ENCODE measurements at regions not wholly inside any gene's neighbourhood (a gene's known extent, or its start where the extent isn't known, plus 50 kb on each side); places are given as distances from the start of the nearest gene placed in this dataset.

DNA sequence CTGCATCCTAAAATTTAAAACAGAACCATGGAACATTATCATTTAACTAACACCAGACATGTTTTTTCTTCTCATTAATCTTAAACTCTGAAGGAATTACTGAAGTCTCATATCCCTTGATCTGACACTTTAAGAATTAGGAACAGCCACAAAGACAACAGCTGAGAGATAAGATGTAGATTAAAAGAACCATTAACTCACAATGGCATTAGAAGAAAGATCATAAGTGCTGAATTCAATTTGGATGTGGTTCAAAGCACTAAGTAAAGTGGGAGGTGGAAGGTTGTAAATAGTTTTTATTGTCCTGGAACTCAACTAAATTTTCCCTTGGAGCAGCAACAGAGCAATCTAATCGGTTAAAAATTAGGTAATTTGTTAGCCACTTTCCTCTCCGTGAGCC, 199.0 kb upstream of the ATP2B1 start:
- DNase-seq = no peak

DNA sequence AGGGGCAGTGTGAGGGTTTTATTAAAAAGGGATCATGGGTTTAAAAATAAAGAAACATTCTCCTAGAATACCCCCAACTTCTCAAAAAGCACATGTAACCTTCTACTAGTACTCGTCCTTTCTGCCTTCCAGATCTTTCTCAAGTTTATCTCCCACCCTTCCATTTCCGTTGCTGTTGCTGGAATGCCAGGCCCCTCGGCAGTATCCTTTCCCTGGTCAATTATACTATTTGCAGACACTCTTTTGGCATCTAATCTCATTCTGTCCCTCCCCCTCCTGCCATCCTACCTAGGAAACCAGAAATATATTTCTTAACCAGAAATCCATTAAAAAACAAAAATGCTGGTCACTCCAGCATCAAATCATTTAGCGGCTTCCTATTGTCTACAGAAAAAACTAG, 198.2 kb upstream of the ATP2B1 start:
- no peak for DNase-seq

DNA sequence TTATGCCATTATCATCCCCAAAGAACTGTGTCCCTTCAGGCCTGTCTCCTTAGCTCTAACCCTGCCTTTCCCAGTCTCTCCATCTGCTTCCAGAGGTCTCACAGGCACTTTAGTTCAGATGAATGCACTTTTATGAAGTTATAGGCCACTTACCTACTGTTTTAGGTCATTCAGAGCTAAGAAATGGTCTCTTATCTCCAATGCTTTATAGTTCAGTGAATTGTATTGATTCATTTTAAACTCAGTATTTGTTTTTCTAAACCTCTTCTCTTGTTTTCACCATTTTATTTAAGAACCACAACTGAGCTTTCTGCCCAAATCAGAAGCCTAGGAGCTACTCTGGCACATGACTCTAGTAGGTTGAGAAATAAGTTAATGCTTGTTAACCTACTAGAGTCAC, 197.5 kb upstream of the ATP2B1 start:
- DNase-seq = no peak

DNA sequence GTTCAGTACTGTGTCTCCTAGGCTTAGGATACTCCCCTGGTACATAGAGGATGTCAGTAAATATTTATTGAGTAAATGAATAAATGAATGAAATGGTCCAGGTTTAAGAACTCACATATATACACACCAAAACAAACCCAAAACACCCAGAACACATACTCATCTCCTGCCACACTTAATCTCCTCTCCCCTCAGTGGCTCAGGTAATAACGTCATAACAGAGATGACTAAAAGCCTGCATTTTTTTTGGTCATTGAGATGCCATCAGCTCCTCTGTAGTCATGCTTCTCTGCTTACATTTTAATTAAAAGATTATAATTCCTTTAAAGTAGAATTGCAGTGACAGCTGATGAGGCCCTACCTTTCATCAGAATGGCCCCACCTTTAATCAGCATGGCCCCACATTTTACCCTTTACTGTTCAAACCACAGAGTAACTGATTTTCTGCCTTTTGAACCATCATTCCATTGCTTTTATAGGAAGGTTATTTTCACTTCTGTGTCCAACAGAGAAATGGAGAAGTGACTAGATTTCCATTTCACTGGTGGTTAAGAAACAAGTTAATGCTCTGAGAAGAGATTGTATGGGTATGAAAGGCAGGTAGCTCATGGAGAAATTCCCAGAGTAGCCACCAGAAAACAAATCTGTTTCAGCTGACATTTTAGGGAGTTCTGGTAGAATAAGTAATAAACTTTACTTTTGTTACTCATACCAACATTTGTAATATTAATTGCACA, 193.4 kb upstream of the ATP2B1 start:
- DNase-seq = no peak

DNA sequence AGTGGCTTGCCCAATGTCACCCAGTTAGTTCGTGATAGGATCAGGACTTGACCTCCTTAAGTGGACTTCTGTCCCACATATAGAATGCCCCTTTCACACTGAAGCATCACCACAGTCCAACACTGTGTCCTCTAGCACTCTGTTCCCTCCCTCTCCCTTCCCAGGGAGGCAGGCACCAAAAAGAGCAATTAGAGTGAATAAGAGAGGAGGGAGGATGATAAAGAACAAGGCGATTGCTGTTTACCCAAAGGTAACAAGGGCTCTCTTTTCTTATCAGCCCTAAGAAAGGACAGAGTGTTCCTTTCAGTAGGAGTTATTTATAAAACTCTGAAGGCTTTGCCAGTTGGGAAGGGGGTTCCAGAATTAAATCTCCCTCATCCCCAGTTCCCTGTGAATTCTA, 192.7 kb upstream of the ATP2B1 start:
- no peak for DNase-seq

DNA sequence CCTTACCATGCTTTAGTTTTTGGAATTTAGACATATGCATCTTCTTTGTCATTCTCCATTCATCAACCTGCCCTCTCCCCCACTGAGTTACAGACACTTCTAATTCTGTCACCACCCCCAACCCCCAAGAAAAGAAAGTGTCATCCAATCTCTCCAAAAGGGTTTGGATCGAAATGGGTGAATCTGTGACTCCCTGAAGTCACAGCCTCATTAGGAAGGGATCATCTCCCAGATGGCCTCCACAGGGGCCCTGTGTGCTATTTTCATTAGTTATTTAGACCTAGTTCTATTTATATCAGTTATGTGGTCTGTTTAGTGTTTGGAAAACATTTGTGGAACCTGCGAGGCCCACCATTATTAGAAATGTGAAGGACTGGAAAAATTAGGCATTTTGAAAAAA, 191.0 kb upstream of the ATP2B1 start:
- no peak for DNase-seq

DNA sequence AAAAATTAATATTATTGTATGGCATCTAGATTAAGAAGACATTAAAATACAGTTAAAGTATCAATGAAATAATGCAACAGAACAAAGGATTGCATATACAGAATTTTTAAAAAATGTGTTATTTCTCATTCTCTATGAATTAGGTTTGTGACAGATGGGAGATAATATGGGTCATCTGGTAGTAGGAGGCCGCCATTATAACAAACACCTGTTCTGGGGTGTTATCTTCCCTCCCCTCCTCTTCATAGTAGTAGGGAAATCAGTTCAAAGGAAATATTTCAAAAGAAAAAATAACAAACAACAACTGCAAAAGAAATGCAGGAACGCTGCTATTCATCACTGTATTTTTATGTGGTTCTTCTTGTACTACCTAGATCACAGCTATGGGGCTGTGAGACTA, 187.0 kb upstream of the ATP2B1 start:
- no peak for DNase-seq

DNA sequence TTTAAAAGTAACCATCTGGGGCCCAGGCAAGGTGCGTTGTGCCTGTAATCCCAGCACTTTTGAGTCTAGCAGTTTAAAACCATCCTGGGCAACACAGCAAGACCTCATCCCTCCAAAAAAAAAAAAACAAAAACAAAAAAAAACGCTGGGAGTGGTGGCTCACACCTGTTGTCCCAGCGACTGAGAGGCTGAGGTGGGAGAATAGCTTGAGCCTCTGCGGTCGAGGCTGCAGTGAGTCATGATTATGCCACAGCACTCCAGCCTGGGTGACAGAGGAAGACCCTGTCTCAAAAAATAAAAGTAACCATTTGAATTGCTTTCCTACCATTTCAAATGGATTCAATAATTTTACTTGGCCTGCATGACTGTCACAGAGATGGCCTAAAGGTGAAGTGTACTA, 186.5 kb upstream of the ATP2B1 start:
- DNase-seq = no peak

DNA sequence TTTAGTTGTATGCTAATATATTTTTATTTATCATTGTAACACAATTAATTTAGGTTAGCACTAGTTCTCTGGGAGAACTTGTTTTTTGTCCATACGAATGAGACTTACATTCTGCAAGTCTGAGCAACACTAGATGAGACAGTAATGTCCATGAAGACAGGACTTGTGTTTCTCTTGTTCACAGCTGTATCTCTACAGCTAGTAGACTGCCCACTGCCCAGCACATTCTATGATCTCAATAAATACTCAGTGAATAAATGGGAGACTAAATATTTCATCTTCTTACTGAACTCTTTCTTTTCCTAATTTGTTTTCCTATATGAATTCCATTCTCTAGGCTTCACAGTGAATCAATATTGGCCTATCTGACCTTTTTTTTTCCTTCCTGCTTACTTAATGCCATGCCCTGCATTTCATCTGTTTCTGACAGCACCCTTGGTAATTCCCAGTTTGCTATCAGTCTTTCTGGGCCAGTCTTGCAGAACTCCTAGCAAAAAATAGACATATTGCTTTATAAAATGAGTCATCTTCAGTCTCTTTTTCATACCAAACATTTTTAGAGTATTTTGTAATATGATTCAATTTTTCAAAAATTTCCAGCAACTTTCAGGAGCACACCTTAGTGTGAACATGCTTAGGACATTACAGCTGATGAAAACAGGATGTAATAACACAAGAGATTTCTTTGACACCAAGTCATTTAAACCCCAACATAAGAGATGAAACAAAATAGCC, 185.5 kb upstream of the ATP2B1 start:
- no peak for DNase-seq

DNA sequence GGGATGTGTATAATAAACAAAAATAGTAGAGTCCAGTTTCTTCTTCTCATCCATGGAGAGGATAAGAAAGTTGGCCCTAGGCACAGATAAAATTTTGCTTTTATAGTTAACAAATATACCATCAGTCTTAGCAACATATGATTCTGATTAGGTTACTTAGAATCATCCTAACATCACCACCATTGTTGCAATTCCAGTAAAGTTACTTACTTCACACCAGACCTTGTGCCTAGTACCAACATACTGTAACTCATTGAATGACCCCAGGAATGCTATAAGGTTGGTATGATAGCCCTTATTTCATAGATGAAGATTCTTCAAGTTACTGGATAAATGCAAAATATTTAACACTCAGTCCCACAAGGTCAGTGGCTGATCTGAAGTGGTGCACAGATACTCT, 183.8 kb upstream of the ATP2B1 start:
- DNase-seq = no peak

DNA sequence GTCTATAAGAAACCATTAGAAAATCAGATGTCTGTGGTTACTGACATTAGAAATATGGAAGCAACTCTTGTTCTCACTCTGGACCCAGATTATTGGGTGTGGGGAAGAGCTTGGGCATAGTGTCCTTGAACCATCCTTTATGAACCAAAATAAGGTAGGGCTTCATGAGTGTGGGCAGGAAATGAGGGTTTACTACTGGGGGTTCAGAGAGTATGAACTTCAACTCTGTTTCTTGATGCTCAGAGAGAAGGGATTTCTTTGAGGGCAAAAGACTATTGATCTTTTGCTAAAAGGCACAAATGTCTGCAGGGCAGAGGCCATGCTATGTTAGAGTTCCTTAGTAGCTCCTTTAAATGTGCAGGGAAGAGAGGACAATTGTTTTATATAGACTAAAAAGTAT, 183.3 kb upstream of the ATP2B1 start:
- no peak for DNase-seq

DNA sequence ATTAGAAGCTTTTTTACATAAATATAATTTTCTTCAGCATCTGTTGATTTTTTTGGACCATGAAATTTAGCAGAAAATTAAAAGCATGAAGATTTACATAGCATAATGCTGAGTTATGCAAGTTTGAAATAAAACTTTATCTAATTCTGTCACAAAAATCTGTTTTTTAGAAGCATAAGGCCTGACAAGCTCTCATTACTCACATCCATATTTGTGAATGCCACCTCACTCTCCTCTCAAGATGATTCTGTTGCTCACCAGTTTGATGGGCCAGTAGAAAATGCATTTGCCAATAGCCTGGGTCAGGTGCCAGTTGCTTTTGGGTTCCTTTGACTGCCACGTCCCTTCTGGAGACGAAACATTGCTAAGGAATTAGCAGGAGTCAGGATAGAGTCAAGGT, 181.5 kb upstream of the ATP2B1 start:
- no peak for DNase-seq

DNA sequence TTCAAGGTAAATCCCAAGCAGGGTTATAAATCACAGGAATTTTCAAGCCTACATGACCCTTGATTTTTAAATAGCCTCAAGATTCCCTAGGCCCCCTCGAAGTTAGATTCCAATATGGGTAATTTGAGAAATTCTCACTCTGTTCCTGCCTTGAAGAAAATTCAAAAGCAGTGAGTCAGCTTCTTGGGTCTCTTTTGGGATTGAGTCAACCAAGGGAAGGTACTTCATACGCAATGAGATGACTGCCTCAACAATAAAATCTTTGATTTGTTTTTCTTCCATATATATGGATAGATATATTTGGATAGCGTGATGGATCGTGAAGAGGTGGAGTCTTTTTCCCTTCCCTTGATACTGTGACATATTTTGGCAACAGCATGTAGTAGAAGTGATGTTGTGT, 180.4 kb upstream of the ATP2B1 start:
- no peak for DNase-seq

DNA sequence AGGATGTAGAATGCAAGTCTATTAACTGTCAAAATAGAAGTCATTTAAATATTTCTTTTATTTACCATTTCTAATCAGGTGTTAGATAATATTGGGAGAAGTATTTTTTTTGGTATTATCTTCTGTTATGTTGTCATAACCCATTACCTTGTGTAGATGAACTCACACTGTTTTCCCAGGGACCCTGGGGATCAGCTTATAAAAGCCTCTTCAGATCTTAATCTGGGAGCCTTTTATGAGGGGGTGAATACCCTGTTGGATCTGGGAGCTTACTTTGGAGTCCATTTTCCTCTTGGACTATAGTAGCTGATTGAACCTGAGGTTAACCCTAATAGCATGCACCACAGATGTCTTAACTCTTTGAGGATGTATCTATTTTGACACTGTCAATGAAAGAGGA, 176.3 kb upstream of the ATP2B1 start:
- no peak for DNase-seq

DNA sequence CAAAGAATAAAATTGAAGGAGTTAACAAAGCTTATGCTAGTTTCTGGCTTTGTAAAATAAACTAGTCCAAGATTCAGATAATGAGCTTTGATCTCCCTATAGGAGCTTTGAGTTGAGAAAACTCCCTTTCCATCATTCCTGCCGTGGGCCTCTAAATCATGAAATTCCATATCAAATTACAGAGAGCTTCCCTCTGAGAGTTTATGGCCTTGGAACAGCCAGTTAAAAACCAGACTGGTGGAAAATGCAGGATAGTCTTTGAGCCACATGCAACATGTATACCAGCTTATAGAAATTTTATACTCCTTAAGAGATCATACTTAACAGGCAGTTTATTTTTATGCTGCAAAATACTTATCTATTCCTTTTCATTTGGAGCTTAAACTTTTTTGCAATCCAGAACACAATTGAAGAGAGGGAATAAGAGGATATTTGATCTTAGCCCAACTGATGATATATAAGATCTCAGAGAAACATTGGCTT, 175.8 kb upstream of the ATP2B1 start:
- no peak for DNase-seq

DNA sequence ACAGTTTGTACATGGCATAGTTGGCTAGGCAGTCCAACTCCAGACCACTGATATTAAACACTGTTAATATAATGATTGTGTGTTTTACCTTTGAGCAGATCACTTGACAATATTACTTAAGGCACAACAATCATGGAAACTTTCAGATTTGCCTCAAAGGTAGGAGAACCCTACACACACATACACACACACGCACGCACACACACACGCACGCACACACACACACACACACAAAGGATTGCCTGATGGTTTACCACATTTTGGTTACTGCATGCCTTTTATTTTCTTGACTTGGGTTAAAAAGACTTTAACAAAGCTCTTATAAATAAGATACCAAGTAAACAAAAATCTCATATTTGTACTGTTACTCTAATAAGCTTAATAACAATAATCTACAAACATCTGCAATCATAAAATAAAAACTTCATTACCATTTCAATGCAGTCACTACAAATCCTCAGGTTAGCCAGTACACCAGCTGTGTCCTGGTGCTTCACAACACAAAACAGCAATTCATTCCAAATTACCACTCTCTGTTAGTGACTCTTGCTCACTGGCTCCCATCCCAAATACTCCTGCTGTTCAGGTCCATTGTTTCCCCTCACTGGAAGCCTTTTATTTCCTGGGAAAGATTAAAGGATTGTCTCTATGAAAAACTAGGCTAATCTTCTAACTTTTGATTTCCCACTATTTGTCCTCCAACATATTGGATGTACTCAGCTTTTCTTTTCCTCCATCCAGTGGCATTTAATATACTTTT, 175.2 kb upstream of the ATP2B1 start:
- no peak for DNase-seq

DNA sequence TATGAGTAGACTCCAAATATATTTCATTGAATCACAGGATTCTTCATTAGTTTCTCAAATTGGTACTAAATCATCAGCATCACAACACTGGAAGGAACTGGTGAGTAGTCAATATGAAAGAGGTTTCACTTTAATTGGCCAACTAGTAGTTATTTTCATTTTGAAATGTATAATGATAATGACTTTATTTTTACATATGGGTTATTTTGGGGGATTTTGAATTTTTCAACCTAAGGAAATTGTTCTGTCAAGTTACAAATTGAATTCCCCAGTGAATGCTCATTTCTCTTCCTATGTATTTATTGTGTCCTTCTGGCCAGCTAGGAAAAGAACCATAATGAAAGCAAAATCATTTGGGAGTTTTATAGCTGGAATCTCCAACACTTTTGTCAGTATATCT, 174.2 kb upstream of the ATP2B1 start:
- DNase-seq = no peak

DNA sequence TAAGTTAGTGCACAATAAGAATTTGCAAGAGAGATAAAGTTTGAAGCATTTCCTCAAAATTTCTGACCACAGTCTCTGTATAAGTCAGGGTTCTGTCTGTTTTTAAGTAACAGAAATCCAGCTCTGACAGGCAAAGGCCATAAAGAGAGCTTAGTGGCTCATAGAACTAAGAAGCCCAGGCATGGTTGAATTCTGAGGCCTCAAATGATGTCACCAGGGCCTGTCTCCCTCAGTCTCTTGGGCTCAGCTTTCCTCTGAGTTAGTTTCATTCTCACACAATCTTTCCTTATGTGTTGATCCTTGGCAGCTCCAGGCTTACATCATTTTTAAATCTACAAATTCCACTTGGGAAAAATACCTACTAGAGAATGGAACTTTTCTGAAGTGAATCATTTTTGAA, 173.4 kb upstream of the ATP2B1 start:
- DNase-seq = no peak

DNA sequence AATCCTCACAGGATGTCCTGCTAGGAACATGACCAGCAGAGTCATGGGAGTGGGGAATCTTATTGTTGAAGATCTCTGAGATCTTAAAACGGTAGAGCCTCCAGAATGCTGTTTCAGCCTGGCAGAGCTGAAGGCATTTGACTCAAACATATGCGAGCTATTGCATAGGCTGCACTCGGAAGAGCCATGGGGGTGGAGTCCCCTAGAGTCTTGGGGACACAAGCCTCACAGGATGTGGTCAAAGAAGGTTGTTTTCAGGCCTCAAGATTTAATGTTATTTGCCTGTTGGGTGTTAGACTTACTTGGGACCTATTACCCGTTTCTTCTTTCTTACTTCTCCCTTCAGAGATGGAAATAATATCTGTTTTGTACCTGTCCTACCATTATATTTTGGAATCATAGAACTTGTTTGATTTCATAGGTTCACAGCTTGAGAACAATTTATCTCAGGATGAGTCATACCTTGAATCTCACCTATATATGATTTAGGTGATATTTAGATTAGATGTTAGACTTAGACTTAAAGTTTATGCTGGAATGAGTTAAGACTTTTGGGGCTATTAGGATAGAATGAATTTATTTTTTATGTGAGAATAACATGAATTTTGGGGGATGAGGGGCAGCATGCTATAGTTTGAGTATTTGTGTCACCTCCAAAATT, 172.2 kb upstream of the ATP2B1 start:
- DNase-seq = no peak

DNA sequence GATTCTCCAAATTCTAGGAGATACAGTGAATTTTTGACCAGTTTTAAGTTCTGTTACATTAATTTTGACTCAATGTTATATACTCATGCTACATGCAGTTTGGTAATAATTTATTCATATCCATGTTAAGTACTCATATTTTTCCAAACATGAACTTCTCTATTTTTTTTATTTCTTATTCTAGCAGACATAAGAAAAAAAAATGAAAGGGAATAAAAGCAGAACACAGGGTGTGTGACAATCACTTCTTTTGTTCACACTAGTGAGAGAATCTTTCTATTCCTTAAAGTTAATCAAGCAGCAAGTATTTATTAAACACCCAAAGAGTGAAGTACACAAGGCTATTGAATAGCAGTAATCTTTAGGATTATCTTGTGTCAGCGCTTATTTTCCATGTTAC, 171.1 kb upstream of the ATP2B1 start:
- DNase-seq = no peak

DNA sequence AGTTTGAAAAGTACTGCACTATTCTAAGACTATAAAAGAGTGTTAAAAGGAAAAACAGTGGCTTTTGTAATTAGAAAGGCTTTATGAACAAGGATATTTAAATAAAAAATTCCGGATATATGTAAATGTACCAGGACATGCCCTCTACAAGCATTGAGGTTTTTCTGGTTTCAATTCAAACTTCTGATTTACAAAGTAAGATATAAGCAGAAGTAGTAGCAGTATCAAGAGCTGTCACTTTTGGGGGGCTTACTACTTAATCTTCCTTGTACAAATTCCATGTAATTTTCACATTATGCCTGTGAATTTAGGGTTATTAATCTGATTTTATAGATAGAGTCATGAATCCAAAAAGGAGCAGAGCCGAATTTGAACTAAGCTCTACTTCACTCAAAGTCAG, 170.3 kb upstream of the ATP2B1 start:
- DNase-seq = no peak

DNA sequence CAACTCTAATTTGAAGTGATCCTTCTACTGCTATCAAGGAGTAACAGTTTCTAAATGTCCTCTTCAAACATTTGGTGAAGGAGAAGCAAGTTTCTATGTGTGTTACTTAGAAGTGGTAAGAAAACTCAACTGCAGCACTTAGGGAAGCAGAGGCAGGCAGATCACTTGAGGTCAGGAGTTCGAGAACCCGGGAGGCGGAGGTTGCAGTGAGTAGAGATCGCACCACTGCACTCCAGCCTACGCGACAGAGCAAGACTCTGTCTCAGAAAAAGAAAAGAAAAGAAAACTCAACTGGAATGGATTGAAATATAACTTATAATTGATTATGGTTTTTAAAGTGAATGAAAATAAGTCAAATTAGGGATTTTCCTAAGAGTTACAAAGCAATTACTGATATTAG, 169.7 kb upstream of the ATP2B1 start:
- no peak for DNase-seq

DNA sequence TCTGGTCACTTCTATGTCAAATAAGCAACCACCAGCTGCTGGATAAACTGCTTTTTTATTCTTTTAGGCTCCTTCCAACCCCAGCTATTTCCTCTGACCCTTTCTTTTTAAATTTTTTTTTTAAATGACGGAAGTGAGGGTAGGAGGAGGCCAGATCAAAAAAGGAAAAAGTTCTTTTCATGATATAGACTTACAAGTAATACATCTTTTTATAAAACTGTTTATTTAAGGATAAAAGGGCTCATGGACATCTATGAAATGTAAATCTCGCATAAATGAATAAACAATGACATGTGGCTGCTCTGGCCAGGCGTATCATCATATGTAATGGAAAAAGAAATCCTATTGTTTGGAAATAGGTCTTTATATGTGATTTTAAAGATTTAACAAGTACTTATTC, 169.0 kb upstream of the ATP2B1 start:
- DNase-seq = no peak

All from right kidney (tissue), 1 donor.